Trophoblast cell (in vitro differentiated cells and primary cell): ENCODE measurements at regions not wholly inside any gene's neighbourhood (a gene's known extent, or its start where the extent isn't known, plus 50 kb on each side); places are given as distances from the start of the nearest gene placed in this dataset.

ENCODE experiments used
- DNase-seq, 2 donors: peaks; one replicate each; pipeline ENCODE4 v3.0.0-alpha.2; 2016
- H2AFZ ChIP-seq: 2 replicates; pipeline ENCODE4 v1.6.1; 2013; ENCODE audit warnings: low read length, moderate library complexity, mild to moderate bottlenecking; ENCODE audit not compliant: insufficient read depth, poor library complexity
- H2AK5ac ChIP-seq: 2 replicates; pipeline ENCODE4 v1.6.1; 2013; ENCODE audit warnings: mild to moderate bottlenecking, low read length
- H2BK120ac ChIP-seq: 2 replicates; pipeline ENCODE4 v1.6.1; 2013; ENCODE audit warnings: low read length, mild to moderate bottlenecking, moderate library complexity; ENCODE audit not compliant: insufficient read depth, poor library complexity
- H2BK12ac ChIP-seq: 2 replicates; pipeline ENCODE4 v1.6.1; 2013; ENCODE audit warnings: mild to moderate bottlenecking, low read length, moderate library complexity
- H2BK5ac ChIP-seq: 2 replicates; pipeline ENCODE4 v1.6.1; 2013; ENCODE audit warnings: low read length, low read depth, moderate library complexity, mild to moderate bottlenecking; ENCODE audit not compliant: poor library complexity
- H3K14ac ChIP-seq: 2 replicates; pipeline ENCODE4 v1.6.1; 2013; ENCODE audit warnings: mild to moderate bottlenecking, low read length
- H3K18ac ChIP-seq: 2 replicates; pipeline ENCODE4 v1.6.1; 2013; ENCODE audit warnings: mild to moderate bottlenecking, low read length
- H3K23ac ChIP-seq: 2 replicates; pipeline ENCODE4 v1.6.1; 2013; ENCODE audit warnings: low read length
- H3K27ac ChIP-seq: 2 replicates; pipeline ENCODE4 v1.5.1; 2013; ENCODE audit warnings: low read depth, mild to moderate bottlenecking, inconsistent platforms, low read length, moderate library complexity
- H3K27me3 ChIP-seq: 2 replicates; pipeline ENCODE4 v1.6.1; 2013; ENCODE audit warnings: inconsistent platforms, mild to moderate bottlenecking, low read length, moderate library complexity; ENCODE audit not compliant: insufficient read depth
- H3K36me3 ChIP-seq, 2 experiments: 1 replicate in 1 of 2; 2 replicates in 1 of 2; pipeline ENCODE4 v1.6.1; 2013; ENCODE audit warnings: low read length in 2 of 2, mild to moderate bottlenecking in 2 of 2, moderate library complexity in 1 of 2; ENCODE audit not compliant: insufficient read depth in 2 of 2, control insufficient read depth in 1 of 2
- H3K4ac ChIP-seq: 2 replicates; pipeline ENCODE4 v1.6.1; 2013; ENCODE audit warnings: low read depth, mild to moderate bottlenecking, low read length, moderate library complexity
- H3K4me1 ChIP-seq, 2 experiments: 1 replicate in 1 of 2; 2 replicates in 1 of 2; pipeline ENCODE4 v1.6.1; 2013; ENCODE audit warnings: low read length in 2 of 2, mild to moderate bottlenecking in 2 of 2, moderate library complexity in 1 of 2; ENCODE audit not compliant: insufficient read depth in 2 of 2, control insufficient read depth in 1 of 2
- H3K4me2 ChIP-seq: 2 replicates; pipeline ENCODE4 v1.6.1; 2013; ENCODE audit warnings: inconsistent platforms, mild to moderate bottlenecking, low read length, moderate library complexity
- H3K4me3 ChIP-seq: 2 replicates; pipeline ENCODE4 v1.5.1; 2013; ENCODE audit warnings: mild to moderate bottlenecking, low read depth, low read length, inconsistent platforms
- H3K79me1 ChIP-seq: one replicate; pipeline ENCODE4 v1.6.1; 2013; ENCODE audit warnings: low read length
- H3K79me2 ChIP-seq: 2 replicates; pipeline ENCODE4 v1.6.1; 2013; ENCODE audit warnings: low read length, mild to moderate bottlenecking; ENCODE audit not compliant: control insufficient read depth, insufficient read depth, poor library complexity
- H3K9ac ChIP-seq: 2 replicates; pipeline ENCODE4 v1.6.1; 2013; ENCODE audit warnings: mild to moderate bottlenecking, low read length
- H3K9me3 ChIP-seq: 2 replicates; pipeline ENCODE4 v1.6.1; 2013; ENCODE audit warnings: low read depth, mild to moderate bottlenecking, control low read depth, inconsistent platforms, low read length; ENCODE audit not compliant: insufficient read depth
- H4K12ac ChIP-seq: 2 replicates; pipeline ENCODE4 v1.6.1; 2013; ENCODE audit warnings: low read depth, mild to moderate bottlenecking, low read length, moderate library complexity
- H4K8ac ChIP-seq: 2 replicates; pipeline ENCODE4 v1.6.1; 2013; ENCODE audit warnings: low read depth, mild to moderate bottlenecking, low read length, moderate library complexity
- H4K91ac ChIP-seq: one replicate; pipeline ENCODE4 v1.6.1; 2013; ENCODE audit warnings: low read depth, mild to moderate bottlenecking, low read length, moderate library complexity
- WGBS: extraction: QIAGEN DNeasy Blood & Tissue Kit; methylation state at CpG from one replicate; pipeline ENCODE4 v1.1.7; 2013; ENCODE audit warnings: missing lambda C conversion rate; ENCODE audit not compliant: insufficient read length, insufficient coverage; ENCODE audit errors: extremely low coverage; 5-methylcytosine and 5-hydroxymethylcytosine counted together

GRCh38 chr12:25824734-25825133 lies 133.7 kb upstream of the RASSF8 start:
- Histone ChIP-seq H2BK12ac (no peak overlapping the region), H4K8ac (no peak overlapping the region), H3K23ac (no peak overlapping the region), H3K4me3 (no peak overlapping the region), H3K4me1 (peaks cover 6 to 9% of the 10 kb centered on the region in 2 experiments), H3K79me2 (no peaks in the 10 kb centered on the region), H3K14ac (no peak overlapping the region), H3K27ac (no peak overlapping the region), H2BK120ac (no peak overlapping the region), H3K79me1 (no peaks in the 10 kb centered on the region), H3K27me3 (no peaks in the 10 kb centered on the region), H4K12ac (no peak overlapping the region), H4K91ac (no peak overlapping the region), H3K18ac (no peak overlapping the region), H3K4ac (no peak overlapping the region), H3K4me2 (no peak overlapping the region), H2BK5ac (no peak overlapping the region), H3K36me3 (no peaks in the 10 kb centered on the region), H2AFZ (no peak overlapping the region), H3K9ac (no peak overlapping the region), H2AK5ac (no peak overlapping the region), H3K9me3 (no peaks in the 10 kb centered on the region)
- no CpG with 5 or more reads among the region's 2 CpGs for WGBS
- no peak for DNase-seq

GRCh38 chr12:25825446-25825845 lies 133.0 kb upstream of the RASSF8 start:
- Histone ChIP-seq H3K27me3 (no peaks in the 10 kb centered on the region), H3K18ac (no peak overlapping the region), H3K4me1 (peaks cover 5 to 8% of the 10 kb centered on the region in 2 experiments), H2BK120ac (no peak overlapping the region), H3K23ac (no peak overlapping the region), H3K36me3 (no peaks in the 10 kb centered on the region), H2AFZ (no peak overlapping the region), H3K14ac (no peak overlapping the region), H2BK12ac (no peak overlapping the region), H3K79me1 (no peaks in the 10 kb centered on the region), H3K9me3 (no peaks in the 10 kb centered on the region), H3K79me2 (no peaks in the 10 kb centered on the region), H2AK5ac (no peak overlapping the region), H3K4me2 (no peak overlapping the region), H4K8ac (no peak overlapping the region), H4K91ac (no peak overlapping the region), H3K4ac (no peak overlapping the region), H3K27ac (no peak overlapping the region), H3K9ac (no peak overlapping the region), H3K4me3 (no peak overlapping the region), H4K12ac (no peak overlapping the region), H2BK5ac (no peak overlapping the region)
- DNase-seq = peak in 1 of 2 donors; percentile 17
- WGBS = no CpG with 5 or more reads among the region's 6 CpGs

- Histone ChIP-seq H4K12ac (no peak overlapping the region), H2AK5ac (no peak overlapping the region), H3K79me2 (no peaks in the 10 kb centered on the region), H3K79me1 (no peaks in the 10 kb centered on the region), H2BK5ac (no peak overlapping the region), H3K4me2 (no peak overlapping the region), H3K27me3 (no peaks in the 10 kb centered on the region), H3K36me3 (no peaks in the 10 kb centered on the region), H3K9ac (no peak overlapping the region), H2AFZ (no peak overlapping the region), H2BK12ac (no peak overlapping the region), H3K14ac (no peak overlapping the region), H3K4me3 (no peak overlapping the region), H3K4ac (no peak overlapping the region), H3K23ac (no peak overlapping the region), H3K9me3 (no peaks in the 10 kb centered on the region), H2BK120ac (no peak overlapping the region), H4K91ac (no peak overlapping the region), H3K4me1 (peaks cover 0 to 3% of the 10 kb centered on the region in 2 experiments), H3K27ac (no peak overlapping the region), H4K8ac (no peak overlapping the region), H3K18ac (no peak overlapping the region)
- no CpG with 5 or more reads among the region's 1 CpG for WGBS
- peak; percentile 57 to 87 for DNase-seq
These were observed 131.3 kb upstream of the RASSF8 start for GRCh38 chr12:25827141-25827540.

DNA sequence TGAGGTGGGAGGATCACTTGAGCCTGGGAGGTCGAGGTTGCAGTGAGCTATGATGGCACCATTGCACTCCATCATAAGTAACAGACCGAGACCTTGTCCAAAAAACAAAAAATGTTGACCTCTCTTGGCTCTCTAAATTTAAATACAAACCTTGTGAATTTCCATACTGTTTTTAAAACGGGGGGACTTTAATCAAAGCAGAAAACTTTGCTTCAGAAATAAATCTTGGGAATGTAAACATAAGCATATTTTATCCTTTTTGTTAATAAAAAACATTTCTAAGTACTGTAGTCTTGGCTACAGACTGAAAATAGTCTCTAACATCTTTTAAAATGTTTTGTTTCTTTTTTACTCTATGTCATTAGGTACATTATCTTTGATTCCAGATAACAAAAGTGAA lies 130.7 kb upstream of the RASSF8 start:
- H3K4ac ChIP-seq = no peak overlapping the region
- peak in 1 of 2 donors; percentile 36 for DNase-seq
- H3K4me2 ChIP-seq = no peak overlapping the region
- no peak overlapping the region for H3K23ac ChIP-seq
- no peak overlapping the region for H2BK120ac ChIP-seq
- H3K9ac ChIP-seq = no peak overlapping the region
- no peak overlapping the region for H4K8ac ChIP-seq
- no peaks in the 10 kb centered on the region for H3K79me1 ChIP-seq
- no peak overlapping the region for H2AK5ac ChIP-seq
- H3K27me3 ChIP-seq = no peaks in the 10 kb centered on the region
- H2AFZ ChIP-seq = no peak overlapping the region
- no peaks in the 10 kb centered on the region for H3K9me3 ChIP-seq
- no peak overlapping the region for H3K18ac ChIP-seq
- H2BK5ac ChIP-seq = no peak overlapping the region
- H3K14ac ChIP-seq = no peak overlapping the region
- peaks cover 0 to 3% of the 10 kb centered on the region in 2 experiments for H3K4me1 ChIP-seq
- WGBS = no CpG with 5 or more reads among the region's 3 CpGs
- no peak overlapping the region for H3K27ac ChIP-seq
- H3K36me3 ChIP-seq = no peaks in the 10 kb centered on the region
- H4K91ac ChIP-seq = no peak overlapping the region
- H4K12ac ChIP-seq = no peak overlapping the region
- no peak overlapping the region for H3K4me3 ChIP-seq
- no peak overlapping the region for H2BK12ac ChIP-seq
- H3K79me2 ChIP-seq = no peaks in the 10 kb centered on the region
